HG02870 (cell line): ENCODE measurements at regions not wholly inside any gene's neighbourhood (a gene's known extent, or its start where the extent isn't known, plus 50 kb on each side); places are given as distances from the start of the nearest gene placed in this dataset.
"Not testable (repeated sequence)": the region's sequence is repeated elsewhere in the genome, so short reads cannot be mapped to it uniquely, and the experiment has no call there.

Source experiments
- ATAC-seq: cut with Tn5 transposase; IDR thresholded peaks from one replicate; pipeline ENCODE4 v1.9.1; 2021; ENCODE audit warnings: mild to moderate bottlenecking, moderate library complexity; ENCODE audit not compliant: unreplicated experiment

DNA sequence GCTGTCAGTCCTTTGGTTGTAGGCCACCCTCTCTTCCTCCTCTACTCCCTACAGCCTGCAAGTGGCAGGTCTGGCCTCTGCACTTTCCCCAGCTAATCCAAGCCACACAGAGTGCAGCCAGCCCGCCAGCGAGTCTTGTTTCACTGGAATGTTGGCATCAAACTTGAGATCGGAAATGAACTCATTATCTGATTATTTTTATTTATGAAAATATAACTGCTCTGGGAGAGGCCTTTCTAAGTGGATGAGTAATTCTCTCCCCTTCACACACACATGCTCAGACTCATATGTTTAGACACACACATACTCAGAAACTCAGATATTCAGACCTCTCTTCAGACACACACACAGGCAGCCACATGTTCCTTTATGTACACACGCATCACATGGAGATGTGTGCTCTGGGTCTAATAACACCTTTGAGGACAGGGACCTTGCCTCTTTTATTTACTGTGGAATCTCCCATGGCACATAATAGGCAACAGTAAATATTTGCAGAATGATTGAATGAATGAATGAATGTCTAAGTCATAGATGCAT is 151.3 kb downstream of the ZFP36L2 start:
- ATAC-seq, result no peak

DNA sequence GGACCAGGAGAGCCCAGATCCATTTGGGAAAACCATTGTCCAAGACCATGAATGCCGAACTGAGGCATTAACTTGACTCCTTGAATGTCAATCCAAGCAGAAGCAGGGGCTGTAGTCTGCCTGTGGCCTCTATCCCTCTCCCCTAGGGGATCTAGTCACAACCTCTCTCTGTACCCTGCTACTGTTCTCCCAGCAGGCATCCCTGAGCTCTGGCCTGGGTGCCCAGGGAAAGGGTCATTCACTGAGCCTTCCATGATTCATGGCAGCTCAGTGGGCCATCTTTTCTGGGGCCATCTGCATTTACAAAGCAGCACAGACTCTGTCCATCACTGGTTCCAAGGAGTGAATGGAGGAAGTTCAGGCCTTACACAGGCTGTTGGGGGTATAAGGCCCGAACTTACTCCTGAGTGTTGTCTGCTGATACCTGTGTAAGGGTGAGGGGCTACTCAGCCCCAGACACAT is 151.8 kb downstream of the ZFP36L2 start:
- ATAC-seq, result no peak

DNA sequence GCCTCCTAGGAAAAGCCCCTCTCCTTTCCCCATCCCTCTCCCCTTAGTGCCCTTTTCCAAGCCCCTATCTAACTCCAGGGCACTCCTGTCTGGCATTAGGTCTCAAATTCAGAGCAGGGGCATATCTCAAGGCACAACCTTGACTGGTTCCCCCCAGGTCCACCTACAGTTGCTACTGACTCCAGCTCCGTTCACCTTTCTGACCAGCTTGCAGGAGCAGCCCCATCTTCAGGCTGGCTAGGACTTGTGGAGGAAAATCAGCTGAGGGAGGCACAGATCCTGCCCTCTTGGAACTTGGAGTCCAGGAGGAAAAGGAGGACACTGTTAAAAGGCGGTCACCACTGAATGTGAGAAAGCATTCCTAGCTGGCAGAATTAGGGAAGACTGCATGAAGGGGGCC is 152.4 kb downstream of the ZFP36L2 start:
- ATAC-seq, result no peak

DNA sequence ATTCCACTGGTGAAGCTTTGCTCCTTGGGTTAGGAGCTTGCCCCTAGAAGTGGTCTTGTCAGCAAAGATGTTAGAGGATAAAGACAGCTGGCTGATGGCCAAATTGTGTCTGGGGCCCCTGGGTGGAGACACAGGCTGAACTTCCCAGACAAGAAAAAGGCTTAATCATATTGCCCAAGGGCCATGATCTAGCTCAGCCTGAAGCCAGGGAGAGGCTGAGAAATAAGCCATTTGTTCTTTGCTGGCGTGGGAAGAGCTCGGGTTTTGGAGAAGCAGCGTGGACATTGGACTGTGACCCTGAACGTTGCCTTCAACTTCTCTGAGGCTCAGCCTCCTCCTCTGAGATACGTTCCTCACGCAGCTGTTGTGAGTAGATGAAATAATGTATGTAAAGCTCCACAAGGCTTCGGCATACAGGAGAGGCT is 153.0 kb downstream of the ZFP36L2 start:
- no peak for ATAC-seq

DNA sequence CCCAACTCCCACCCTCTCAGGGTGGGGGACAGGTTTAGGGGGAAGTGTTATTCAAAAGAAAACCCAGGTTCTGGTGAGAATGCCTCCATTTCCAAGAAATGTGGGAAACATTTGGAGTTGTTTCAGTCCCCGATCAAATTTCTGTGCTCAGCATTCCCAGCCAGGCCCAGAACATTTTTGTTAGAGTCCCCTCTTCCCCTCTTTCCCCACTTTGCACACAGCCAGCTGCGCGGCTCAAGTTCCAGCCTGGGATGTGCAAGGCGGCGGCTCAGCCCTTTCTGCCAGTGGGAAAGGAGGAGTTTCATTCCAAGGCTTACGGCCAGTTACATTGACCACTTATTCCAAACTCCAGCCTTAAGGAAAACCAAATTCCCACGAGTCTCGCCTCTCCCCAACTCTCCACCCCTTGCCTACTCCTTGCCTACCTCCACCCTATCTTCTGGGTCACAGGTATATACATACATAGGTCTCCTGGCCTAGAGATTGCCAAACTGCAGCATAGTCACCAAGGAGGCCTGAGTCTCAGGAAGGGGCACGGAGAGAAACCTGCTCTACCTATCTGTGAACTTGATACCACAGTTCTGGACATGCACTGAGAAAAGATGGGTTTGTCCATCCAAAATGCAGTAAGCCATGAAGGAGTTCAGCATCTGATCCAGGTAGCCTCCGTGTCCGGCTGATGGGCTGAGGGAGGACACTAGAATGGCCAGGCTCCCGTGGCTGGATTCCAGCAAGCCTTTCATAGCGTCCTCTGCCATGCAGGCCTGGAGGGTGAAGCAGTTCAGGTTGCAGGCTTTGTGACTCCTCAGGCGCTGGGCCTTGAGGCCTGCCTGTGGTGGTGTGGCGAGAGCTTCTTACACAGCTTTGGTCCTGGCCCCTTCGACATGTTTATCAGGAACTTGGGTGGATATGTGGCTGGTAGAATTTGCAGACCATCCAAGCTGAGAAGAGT is 154.5 kb downstream of the ZFP36L2 start:
- ATAC-seq, result no peak

DNA sequence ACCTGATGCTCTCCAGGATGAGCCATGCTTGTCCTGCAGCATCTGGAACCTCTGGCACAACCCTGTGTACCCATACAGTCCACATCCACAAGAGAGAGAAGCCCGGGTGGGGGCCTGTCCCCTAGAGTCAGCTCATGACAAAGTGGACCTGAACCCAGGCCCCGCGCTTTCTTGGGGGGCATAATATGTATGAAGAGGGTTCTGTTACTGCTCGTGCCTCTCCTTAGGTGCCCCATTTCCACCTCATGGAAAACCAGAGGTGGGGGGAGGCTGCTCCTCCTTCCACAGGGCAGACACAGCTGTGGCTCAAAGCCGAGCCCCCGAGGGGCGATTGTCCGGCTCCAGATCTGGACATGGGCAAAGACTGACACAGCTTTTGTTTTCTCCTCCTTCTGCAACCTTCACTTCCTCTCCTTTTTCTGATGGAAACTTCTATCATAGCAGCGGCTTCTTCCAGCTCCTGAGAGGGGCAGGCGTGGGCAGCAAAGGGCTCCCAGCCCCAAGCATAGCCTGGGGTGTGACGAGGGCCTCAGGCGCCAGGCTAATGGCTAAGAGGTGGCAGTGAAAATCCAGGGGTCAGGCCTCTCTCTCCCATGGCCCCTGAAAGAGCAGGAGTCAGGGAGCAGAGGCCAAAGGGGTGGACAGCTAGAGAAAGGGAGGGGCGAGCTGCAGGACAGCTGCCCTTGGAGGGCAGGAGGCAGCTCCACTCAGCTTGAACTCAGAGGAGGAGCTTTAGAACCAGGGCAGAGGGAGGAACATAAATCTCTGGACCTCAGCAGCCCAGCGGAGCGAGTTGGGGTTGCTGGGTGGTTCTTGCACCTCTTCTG is 155.5 kb downstream of the ZFP36L2 start:
- ATAC-seq, result no peak

DNA sequence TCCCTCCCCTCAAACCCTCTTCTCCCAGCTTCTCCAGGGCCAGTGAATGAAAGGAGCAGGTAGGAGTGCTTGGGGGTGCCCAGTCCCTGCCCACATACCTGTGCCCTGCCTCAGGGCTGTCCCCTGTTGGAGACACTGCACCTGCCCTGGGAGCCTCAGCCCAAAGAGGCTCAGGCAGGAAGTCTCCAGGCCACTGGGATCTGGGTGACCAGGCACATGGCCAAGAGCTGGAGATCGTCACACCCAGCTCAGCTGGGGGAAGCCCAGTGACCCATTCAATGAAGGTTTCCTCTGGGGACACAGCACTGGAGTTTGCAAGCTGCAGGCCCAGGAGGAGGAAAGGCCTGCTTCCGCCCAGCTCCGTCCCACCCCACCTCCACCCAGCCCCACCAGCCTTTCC is 156.4 kb downstream of the ZFP36L2 start:
- ATAC-seq, result no peak

DNA sequence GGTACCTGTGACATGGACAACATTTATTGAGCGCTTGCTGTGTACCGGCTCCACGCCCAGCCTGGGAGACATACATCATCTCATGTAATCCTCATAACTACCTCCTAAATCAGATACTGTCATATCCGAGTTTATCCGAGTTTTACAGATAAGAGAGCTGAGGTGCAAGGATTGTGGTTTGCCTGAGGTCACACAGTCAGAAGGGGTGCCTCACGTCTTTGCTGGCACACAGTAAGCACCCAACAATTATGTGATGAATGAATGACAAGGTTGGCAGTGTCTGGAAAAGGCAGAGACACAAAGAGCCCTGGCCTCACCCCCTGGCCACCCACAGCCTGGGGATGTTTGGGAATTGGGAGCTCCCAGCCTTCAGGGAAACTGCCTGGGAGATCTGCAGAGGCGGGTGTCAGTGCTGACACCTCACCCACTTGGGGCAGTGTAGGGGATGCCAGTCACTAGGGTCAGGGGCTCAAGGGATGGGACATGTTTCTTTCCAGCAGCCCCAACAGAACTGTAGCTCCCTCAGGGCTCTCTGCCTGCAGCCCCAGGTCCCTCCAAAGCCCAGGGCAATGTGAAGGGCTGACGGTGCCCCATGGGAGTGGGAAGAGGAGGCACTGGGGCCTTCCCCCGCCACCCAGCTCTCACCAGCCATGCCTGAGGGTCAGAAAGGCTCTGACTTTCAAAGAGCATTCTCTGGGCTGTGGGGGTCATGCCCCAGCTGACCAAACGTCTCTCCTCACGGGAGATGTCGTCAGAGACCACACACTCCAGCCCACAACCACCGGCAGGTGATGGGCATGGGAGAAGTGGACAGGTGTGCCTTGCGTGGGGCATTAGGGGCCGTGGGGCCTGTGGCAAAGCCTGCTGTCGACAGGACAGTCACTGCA is 157.5 kb downstream of the ZFP36L2 start:
- no peak for ATAC-seq

DNA sequence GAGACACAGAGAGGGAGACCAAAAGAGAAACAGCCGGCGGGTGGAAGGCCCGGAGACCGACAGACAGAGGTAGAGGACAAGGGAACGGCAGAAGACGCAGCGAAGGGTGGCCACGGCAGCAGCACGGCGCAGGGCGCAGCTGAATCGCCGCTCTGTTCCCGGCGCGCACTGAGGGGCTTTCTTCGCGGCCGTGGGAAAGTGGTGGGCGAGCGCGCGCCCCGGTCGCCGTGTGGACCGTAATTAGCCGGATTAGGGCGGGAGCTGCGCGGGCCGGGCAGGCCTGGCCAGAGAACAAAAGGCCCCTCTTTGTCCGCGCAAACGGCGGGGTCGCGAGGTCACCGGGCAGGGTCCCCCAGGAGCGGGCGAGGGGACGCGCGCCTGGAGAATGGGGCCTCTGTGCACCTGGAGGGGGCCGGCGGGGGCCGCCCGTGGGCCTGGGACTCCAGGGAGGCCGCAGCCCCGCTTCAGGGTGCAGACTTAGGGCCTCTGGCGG is 158.3 kb downstream of the ZFP36L2 start:
- no peak for ATAC-seq

DNA sequence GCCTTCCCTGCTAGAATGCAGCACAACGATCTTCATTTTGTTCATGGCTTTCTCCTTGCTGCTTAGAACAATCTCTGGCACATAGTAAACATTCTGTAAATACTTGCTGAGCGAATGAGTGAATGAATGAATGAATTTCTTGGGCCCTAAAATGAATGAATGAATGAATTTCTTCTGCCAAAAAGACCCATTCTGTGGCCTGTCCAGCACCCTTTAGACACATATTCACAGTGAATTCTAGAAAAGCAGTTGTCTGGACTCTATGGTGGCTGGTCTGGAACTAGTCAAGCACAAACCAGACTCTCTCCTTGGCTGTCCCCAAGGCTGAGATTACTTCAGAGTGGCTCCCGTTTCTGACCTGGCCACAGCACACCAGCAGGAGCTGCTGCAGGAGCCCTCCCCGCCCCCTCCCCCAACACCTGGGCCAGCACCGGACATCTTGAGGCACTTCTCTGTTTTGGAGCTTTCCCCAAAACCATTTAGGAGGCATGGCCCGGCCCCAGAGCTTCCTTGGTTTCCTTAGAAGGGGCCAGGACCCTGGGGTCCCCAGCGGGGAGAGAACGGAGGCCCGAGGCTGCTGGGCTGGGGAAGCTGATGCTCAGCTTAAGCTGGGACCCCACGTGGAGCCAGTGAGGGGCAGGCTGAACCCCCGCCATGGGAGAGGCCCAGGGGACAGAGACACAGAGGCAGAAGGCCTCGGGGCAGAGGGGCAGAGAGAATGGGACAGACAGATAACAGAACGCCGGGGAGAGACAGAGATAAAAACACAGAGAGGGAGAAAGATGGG is 159.0 kb downstream of the ZFP36L2 start:
- no peak for ATAC-seq

DNA sequence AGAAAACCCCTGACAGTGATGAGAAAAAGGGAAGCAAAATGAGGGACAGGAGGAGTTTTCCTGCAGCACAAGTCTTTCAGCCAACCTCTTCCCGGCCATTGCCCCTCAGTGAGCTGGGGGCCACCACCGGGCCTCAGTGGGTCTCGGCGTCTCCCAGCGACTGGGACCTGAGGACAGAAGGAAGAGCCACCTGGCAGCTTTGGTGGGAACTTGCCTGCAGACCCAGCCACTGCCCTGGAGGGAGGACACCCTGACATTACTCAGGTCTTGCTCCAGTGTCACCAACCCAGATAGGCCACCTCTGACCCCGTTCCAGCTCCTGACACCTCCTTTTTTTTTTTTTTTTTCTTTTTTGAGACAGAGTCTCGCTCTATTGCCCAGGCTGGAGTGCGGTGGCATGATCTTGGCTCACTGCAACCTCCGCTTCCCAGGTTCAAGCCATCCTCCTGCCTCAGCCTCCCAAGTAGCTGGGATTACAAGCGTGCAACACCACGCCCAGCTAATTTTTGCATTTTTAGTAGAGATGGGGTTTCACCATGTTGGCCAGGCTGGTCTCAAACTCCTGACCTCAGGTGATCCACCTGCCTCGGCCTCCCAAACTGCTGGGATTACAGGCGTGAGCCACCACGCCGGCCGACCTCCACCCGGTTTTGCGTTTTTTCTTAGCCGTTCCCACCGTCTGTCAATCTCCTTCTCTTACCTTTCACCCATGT is 159.7 kb downstream of the ZFP36L2 start:
- ATAC-seq, result not testable (repeated sequence)

DNA sequence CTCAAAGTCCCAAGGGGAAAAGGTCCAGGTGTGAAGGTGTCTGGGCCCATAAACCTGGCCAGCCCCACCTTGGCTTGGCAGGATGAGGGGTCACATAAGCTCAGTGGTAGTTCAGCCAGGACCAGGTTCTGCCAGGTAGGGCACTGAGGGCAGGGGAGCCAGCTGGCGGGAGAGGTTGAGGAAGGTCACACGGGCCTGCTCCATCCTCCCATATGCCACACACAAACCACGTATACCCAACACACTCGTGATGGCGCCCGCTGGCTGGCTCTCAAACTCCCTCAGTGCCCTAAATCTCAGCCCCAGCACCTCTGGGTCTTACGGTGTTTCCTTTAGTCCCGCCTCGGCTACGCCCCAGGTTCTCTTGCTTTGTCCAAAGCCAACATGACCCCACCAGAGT is 160.5 kb downstream of the ZFP36L2 start:
- ATAC-seq, result no peak

DNA sequence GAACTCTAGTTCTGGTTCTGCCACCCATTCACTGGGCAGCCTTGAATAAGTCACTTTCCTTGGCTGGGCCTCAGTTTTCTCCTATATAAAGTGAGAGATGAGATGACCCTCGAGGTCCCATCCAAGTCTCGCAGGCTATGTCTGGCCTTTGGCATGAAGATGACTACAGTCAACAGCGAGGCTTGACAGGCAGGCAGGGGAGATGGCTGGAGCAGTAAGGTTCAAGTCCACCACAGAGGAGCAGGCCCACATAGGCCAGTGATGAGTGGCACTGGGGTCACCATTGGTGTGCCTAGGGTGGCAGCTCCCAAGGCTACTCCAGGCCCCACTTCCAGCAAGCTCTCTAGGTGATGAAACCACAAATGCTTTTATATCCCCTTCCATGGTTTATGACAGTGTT is 161.4 kb downstream of the ZFP36L2 start:
- ATAC-seq, result no peak

DNA sequence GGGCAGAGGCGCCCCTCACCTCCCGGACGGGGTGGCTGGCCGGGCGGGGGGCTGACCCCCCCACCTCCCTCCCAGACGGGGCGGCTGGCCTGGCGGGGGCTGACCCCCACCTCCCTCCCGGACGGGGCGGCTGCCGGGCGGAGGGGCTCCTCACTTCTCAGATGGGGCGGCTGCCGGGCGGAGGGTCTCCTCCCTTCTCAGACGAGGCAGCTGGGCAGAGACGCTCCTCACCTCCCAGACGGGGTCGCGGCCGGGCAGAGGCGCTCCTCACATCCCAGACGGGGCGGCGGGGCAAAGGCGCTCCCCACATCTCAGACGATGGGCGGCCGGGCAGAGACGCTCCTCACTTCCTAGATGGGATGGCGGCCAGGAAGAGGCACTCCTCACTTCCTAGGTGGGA is 163.3 kb downstream of the ZFP36L2 start:
- ATAC-seq, result not testable (repeated sequence)

DNA sequence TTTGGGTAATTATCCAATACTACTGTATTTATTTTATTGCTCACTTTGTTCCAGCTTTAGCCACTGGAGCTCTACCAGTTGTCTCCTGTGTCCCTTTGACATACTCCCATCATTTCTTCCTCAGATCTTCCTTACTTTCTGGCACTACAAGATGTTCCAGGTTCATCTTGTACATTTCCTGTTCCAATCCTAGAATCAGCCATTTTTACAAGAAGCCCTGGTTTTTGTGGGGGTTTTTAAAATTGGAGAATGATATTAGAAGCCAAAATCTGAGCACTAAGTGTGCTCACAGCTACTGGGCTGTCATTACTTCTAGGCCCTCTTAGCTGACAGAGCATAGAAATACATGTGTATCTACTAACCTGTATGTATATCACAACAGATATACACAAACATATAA is 164.3 kb downstream of the ZFP36L2 start:
- no peak for ATAC-seq

DNA sequence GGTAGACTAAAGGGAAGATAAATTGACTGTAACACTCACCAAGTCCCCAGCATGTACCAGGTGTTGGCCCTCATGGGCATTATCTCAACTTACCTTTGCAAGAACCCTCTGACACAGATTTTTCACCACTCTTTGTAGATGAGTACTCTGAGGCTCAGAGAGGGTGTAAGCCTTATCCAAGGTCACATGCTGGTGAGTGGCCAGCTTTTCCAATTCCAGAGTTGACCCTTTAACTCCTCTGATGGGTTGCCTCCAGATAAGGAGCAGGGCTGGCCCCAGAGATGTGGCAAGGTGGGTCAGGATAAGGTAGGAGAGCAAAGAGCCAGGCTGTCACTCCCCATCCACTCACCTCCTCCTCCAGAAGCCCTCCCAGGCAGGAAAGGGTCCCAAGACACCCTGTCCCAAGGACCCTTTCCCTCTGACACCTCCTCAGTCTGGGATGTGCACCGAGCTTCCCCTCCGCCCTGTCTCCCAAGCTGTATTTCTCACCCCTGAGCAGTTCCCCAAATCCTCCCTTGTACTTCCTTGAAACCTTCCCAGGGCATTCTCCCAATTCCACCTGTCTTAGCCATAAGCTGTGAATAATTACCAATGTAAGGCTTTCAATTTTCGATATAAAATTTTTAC is 165.9 kb downstream of the ZFP36L2 start:
- ATAC-seq, result no peak

DNA sequence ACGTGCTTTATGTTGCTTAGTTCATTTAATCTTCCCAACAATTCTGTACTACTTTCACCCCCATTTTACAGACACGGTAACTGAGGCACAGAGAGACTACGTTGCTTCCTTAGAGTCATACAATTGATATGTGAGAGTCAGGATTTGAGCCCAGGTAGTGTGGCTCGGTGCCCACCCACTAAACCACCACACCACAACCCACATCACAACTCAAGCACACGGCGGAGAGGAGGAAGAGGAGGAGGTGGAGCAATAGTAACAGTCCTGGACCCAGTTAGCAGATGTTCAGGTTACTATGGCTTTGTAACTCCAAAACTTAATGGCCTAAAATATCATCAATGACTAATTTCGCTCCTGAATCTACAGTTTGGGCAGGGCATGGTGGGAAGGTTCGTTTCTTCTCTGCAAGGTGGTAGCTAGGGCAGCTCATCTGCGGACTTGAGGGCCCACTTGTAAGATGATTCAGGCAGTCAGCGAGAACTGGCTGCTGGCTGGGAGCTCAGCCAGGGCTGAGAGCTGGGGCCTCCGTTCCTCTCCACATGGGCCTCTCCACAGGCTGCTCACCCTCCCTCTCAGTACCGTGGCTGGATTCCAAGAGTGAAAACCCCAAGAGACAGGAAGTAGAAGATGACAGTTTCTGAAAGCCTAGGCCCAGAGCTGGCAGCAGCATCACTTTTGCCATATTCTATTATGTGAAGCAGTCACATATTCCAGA is 167.1 kb downstream of the ZFP36L2 start:
- peak; percentile 48 for ATAC-seq

DNA sequence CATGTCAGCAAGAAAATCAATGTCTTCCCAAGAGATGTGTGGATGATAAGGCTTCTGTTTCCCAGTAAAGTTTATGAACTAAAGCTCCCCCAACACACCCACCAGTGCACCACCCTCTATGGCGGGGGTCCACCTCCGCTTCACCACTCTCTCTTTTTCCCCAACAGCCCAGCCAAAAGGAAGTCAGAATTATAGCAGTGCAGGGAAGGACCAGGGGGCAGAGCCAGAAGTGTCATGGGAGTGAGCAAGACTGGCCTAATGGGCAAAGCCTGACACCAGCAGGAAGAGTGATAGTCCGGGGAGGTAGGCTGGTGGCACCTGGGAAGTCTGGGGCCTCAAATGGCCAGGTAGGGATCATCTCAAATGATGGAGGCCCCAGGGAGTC is 167.7 kb downstream of the ZFP36L2 start:
- ATAC-seq, result no peak
